HS-5 (cell line): ENCODE measurements at regions not wholly inside any gene's neighbourhood (a gene's known extent, or its start where the extent isn't known, plus 50 kb on each side); places are given as distances from the start of the nearest gene placed in this dataset.

Source experiments
- DNase-seq: peaks from one replicate; pipeline ENCODE4 v3.0.0-alpha.2; 2012; ENCODE audit warnings: low read depth

- no peak for DNase-seq
Measured at GRCh38 chr13:103133556-103133955, 67.3 kb upstream of the SLC10A2 start.

DNA sequence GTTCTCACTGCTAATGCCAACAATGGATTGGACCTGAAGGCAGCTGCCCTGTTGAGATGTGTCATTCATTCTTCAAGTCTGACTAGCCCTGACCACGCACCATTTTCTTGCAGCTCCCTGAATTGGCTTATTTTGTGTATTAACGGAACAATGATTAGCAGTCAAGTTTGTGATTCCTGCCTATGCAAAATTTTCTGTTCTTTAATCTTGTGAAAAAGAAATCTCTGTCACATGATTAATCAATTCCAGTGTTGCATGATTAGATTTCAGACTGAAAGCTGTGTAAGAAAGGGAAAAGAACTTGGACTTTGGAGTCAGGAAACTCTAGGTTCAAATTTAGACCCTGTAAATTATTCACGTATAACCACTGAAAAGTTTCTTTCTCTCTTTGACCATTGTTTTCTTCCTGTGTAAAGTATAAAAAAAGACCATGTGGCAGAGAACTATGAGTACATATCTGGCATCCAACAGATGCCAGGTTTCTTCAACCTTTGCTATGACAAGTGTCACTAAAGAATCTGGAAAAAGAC is 64.5 kb upstream of the SLC10A2 start:
- DNase-seq = no peak

DNA sequence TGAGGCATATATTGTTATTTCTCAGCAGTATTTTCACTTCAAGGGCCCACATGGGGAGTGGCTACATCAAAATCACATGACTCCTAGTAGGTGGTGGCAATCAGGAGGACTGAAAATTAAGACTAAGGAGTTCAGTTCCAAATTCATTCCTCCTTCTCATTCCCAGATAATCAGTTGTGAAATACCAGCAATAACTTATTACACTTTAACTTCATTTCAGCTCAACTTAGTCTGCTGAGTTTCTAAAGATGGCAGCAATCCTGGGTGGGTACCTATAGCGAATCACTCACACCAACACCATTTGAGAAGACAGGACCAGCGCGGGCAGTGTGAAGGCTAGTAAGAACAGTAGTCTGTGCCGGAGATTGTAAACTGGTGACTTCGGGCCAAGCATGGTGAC is 63.9 kb upstream of the SLC10A2 start:
- no peak for DNase-seq
